A549 (cell line): ENCODE measurements at regions not wholly inside any gene's neighbourhood (a gene's known extent, or its start where the extent isn't known, plus 50 kb on each side); places are given as distances from the start of the nearest gene placed in this dataset.

Experiments used
- ATAC-seq, 2 experiments: fragments of 200-7000 bp in 1 of 2; fragments of >200 bp in 1 of 2; cut with Nextera tagmentation in 1 of 2; cut with Tn5 transposase in 1 of 2; 3 replicates each; pipeline versions ENCODE4 v1.8.0 to v1.9.1; 2018 to 2020; ENCODE audit warnings: mild to moderate bottlenecking in 1 of 2, moderate library complexity in 1 of 2
- CTCF ChIA-PET: fragments of 300-600 bp; sonication (Branson Sonifier 250); formaldehyde crosslinking; extraction: SDS; loops from one replicate; lab custom pipeline; 2021; ENCODE audit warnings: antibody characterized with exemption, inconsistent platforms; lab: Yijun Ruan, JAX
- POLR2A ChIA-PET: fragments of 350-600 bp; formaldehyde crosslinking; extraction: SDS; loops from one replicate; lab custom pipeline; 2021; ENCODE audit warnings: antibody characterized with exemption, inconsistent platforms; lab: Yijun Ruan, JAX
- DNase-seq, 2 experiments: peaks; one replicate each; pipeline versions ENCODE4 v3.0.0 to v3.0.0-alpha.2; 2011 to 2016; ENCODE audit warnings: low read depth in 1 of 2, low spot score in 1 of 2
- FAIRE-seq: peaks from 2 replicates; lab custom pipeline; 2011; peaks lifted over from hg19 to GRCh38; lab: Jason Lieb, UNC
- H3K27ac ChIP-seq, 2 experiments: fragments of >200 bp; sonication (Bioruptor Twin); formaldehyde crosslinking; 3 replicates each; pipeline ENCODE4 v1.5.1; 2016 to 2017
- H3K4me1 ChIP-seq: fragments of >200 bp; sonication (Bioruptor Twin); formaldehyde crosslinking; 3 replicates; pipeline ENCODE4 v1.6.1; 2016
- H3K4me2 ChIP-seq: fragments of >200 bp; sonication (Bioruptor Twin); formaldehyde crosslinking; 3 replicates; pipeline ENCODE4 v1.6.1; 2016
- H3K4me3 ChIP-seq: fragments of >200 bp; sonication (Bioruptor Twin); formaldehyde crosslinking; 3 replicates; pipeline ENCODE4 v1.5.1; 2016
- H3K9me3 ChIP-seq: fragments of >200 bp; sonication (Bioruptor Twin); formaldehyde crosslinking; 3 replicates; pipeline ENCODE4 v1.6.1; 2016
- CBX2 ChIP-seq: fragments of 200-600 bp; sonication (generic); IDR thresholded peaks from 2 replicates; pipeline ENCODE4 v1.6.1; 2016; ENCODE audit warnings: low read depth, mild to moderate bottlenecking, borderline replicate concordance
- EHF ChIP-seq: fragments of 250-450 bp; sonication (Bioruptor Pico); IDR thresholded peaks from 2 replicates; pipeline ENCODE4 v1.5.0; 2020; ENCODE audit warnings: mild to moderate bottlenecking
- EHMT2 ChIP-seq: fragments of 200-600 bp; sonication (generic); IDR thresholded peaks from 2 replicates; pipeline ENCODE4 v1.6.1; 2016; ENCODE audit warnings: antibody characterized with exemption, low read depth, mild to moderate bottlenecking, moderate library complexity
- FOSL2 ChIP-seq, 2 experiments: fragments of 450-650 bp in 1 of 2; fragments of >200 bp in 1 of 2; sonication (Bioruptor Twin) in 1 of 2; formaldehyde crosslinking; IDR thresholded peaks; 2 replicates each; pipeline versions ENCODE4 v1.5.0 to v1.6.1; 2016 to 2020; ENCODE audit warnings: mild to moderate bottlenecking in 1 of 2, moderate library complexity in 1 of 2
- HEYL ChIP-seq: fragments of 250-450 bp; sonication (Bioruptor Pico); IDR thresholded peaks from 2 replicates; pipeline ENCODE4 v1.8.0; 2021; ENCODE audit warnings: mild to moderate bottlenecking, moderate library complexity
- HOXB13 ChIP-seq: fragments of 250-450 bp; sonication (Bioruptor Pico); IDR thresholded peaks from 2 replicates; pipeline ENCODE4 v1.5.0; 2020; ENCODE audit warnings: low read depth, mild to moderate bottlenecking, moderate library complexity
- JUNB ChIP-seq: fragments of >200 bp; sonication (Bioruptor Twin); formaldehyde crosslinking; IDR thresholded peaks from 2 replicates; pipeline ENCODE4 v1.6.1; 2016
- KDM5A ChIP-seq: fragments of 200-600 bp; sonication (generic); IDR thresholded peaks from 2 replicates; pipeline ENCODE4 v1.6.1; 2016; ENCODE audit warnings: antibody characterized with exemption, mild to moderate bottlenecking
- MYC ChIP-seq: IDR thresholded peaks from 2 replicates; pipeline ENCODE4 v1.6.1; 2012; ENCODE audit warnings: mild to moderate bottlenecking, inconsistent platforms, low read length, improper control_type of control experiment, borderline replicate concordance
- NPAS2 ChIP-seq: fragments of 250-450 bp; sonication (Bioruptor Pico); IDR thresholded peaks from 2 replicates; pipeline ENCODE4 v1.8.0; 2022; ENCODE audit warnings: mild to moderate bottlenecking, moderate library complexity, borderline replicate concordance
- NR3C1 ChIP-seq: fragments of >200 bp; sonication (Bioruptor Twin); formaldehyde crosslinking; IDR thresholded peaks from 3 replicates; pipeline ENCODE4 v1.6.1; 2017
- PHF8 ChIP-seq: fragments of 200-600 bp; sonication (generic); IDR thresholded peaks from 2 replicates; pipeline ENCODE4 v1.6.1; 2016; ENCODE audit warnings: low read depth, mild to moderate bottlenecking, antibody characterized with exemption, moderate library complexity, borderline replicate concordance
- RAD21 ChIP-seq, 2 experiments: fragments of >200 bp in 1 of 2; sonication (Bioruptor Twin) in 1 of 2; formaldehyde crosslinking in 1 of 2; IDR thresholded peaks in 1 of 2; conservative IDR thresholded peaks in 1 of 2; 2 replicates in 1 of 2; 3 replicates in 1 of 2; pipeline ENCODE4 v1.6.1; 2012 to 2018; ENCODE audit warnings: inconsistent platforms in 1 of 2
- RCOR1 ChIP-seq: fragments of 150-350 bp; IDR thresholded peaks from 2 replicates; pipeline ENCODE4 v1.6.1; 2014; ENCODE audit warnings: antibody characterized with exemption, low read length, low read depth
- RFX5 ChIP-seq: fragments of 450-650 bp; IDR thresholded peaks from 2 replicates; pipeline ENCODE4 v1.7.1; 2014; ENCODE audit warnings: antibody characterized with exemption, mild to moderate bottlenecking, moderate library complexity
- RNF2 ChIP-seq: fragments of 200-600 bp; sonication (generic); IDR thresholded peaks from 2 replicates; pipeline ENCODE4 v1.6.1; 2016; ENCODE audit warnings: low read depth, mild to moderate bottlenecking, antibody characterized with exemption, moderate library complexity, borderline replicate concordance
- ZC3H11A ChIP-seq: fragments of 450-650 bp; IDR thresholded peaks from 2 replicates; pipeline ENCODE4 v1.6.1; 2014; ENCODE audit warnings: antibody characterized with exemption, mild to moderate bottlenecking
- ZFP36 ChIP-seq: fragments of 450-650 bp; IDR thresholded peaks from 2 replicates; pipeline ENCODE4 v1.6.1; 2014; ENCODE audit warnings: borderline replicate concordance; ENCODE audit not compliant: partially characterized antibody
- whole genome bisulfite sequencing: methylation state at CpG from one replicate; pipeline ENCODE4 v1.1.6; 2017; ENCODE audit errors: missing lambda C conversion rate; 5-methylcytosine and 5-hydroxymethylcytosine counted together
- TF ChIP-seq, protein P1 (sequence below): fragments of 250-450 bp; sonication (Bioruptor Pico); IDR thresholded peaks from 2 replicates; pipeline ENCODE4 v1.5.0; 2021; ENCODE audit warnings: mild to moderate bottlenecking, moderate library complexity, borderline replicate concordance
- TF ChIP-seq, protein P2 (sequence below): fragments of >200 bp; sonication (Bioruptor Twin); formaldehyde crosslinking; IDR thresholded peaks from 3 replicates; pipeline ENCODE4 v1.5.1; 2016
- TF ChIP-seq, protein P3 (sequence below): fragments of 250-450 bp; sonication (Bioruptor Pico); IDR thresholded peaks from 2 replicates; pipeline ENCODE4 v1.5.0; 2020; ENCODE audit warnings: low read depth, mild to moderate bottlenecking, moderate library complexity
- TF ChIP-seq, protein P4 (sequence below): fragments of 200-600 bp; sonication (generic); IDR thresholded peaks from 2 replicates; pipeline ENCODE4 v1.6.1; 2016; ENCODE audit warnings: antibody characterized with exemption, mild to moderate bottlenecking, moderate library complexity
- TF ChIP-seq, protein P5 (sequence below): fragments of >200 bp; sonication (Bioruptor Twin); formaldehyde crosslinking; IDR thresholded peaks from 3 replicates; pipeline ENCODE4 v1.6.1; 2016

DNA sequence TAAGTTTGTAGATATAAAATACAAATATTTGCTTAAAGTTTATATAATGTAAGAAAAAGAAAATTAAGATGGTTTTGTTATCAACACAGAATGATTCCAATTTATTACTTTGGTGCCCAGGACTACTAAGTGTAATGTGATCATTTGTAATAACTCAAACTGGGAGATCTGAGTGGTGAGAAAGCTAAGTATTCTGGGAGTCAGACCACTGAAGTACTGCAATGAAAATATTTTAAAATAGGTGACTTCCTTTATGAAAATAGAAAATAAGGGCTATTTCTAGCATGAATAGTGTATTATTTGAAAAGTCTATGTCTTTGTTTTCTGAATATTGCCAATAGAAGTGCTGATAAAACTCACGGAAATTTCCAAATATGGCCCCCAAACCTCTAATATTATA lies 305.6 kb upstream of the MAN1A1 start:
- ATAC-seq (no peak), DNase-seq (no peak)
- 20% methylated on average over 1 of the region's 1 CpG for WGBS

DNA sequence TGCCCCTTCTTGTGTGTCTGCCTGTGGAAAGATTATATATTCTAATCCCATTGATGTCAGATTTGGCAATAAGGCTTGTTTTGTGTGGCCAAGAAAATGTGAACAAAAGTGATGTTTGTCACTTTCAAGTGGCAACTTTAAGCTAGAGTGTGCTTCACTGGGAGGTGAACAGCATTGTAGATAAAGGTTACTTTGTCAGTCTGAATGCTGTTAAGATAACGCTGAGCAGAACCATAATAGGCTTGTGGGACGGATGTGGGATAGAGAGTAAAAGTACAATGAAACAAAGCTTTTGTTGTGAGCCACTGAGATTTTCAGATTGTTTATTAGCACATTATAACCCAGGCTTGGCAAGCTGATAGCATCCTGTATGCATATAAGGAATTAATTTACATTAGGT lies 303.8 kb upstream of the MAN1A1 start:
- no peak for TF ChIP-seq MYC
- TF ChIP-seq NR3C1, result no peak
- no peak for TF ChIP-seq EHF
- TF ChIP-seq PHF8, result no peak
- no peak for TF ChIP-seq NPAS2 (CRISPR knock-in tag)
- TF ChIP-seq, protein P1, sequence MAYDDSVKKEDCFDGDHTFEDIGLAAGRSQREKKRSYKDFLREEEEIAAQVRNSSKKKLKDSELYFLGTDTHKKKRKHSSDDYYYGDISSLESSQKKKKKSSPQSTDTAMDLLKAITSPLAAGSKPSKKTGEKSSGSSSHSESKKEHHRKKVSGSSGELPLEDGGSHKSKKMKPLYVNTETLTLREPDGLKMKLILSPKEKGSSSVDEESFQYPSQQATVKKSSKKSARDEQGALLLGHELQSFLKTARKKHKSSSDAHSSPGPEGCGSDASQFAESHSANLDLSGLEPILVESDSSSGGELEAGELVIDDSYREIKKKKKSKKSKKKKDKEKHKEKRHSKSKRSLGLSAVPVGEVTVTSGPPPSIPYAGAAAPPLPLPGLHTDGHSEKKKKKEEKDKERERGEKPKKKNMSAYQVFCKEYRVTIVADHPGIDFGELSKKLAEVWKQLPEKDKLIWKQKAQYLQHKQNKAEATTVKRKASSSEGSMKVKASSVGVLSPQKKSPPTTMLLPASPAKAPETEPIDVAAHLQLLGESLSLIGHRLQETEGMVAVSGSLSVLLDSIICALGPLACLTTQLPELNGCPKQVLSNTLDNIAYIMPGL (CRISPR knock-in tag), result no peak
- TF ChIP-seq, all 56 proteins: peak for 0
- DNase-seq (no peak), FAIRE-seq (no peak), ATAC-seq (no peak)
- ChIA-PET POLR2A (no interaction called here), CTCF (no interaction called here)
- Histone ChIP-seq H3K9me3 (no peaks in the 10 kb centered on the region), H3K4me3 (no peak overlapping the region), H3K4me2 (no peak overlapping the region), H3K27ac (no peak overlapping the region), H3K4me1 (no peaks in the 10 kb centered on the region)
- 39% methylated on average over 2 of the region's 2 CpGs for WGBS

More for the DNA sequence above, 305.6 kb upstream of the MAN1A1 start:
- ChIA-PET CTCF (no interaction called here), POLR2A (no interaction called here)
- Histone ChIP-seq H3K4me3 (no peak overlapping the region), H3K4me1 (no peaks in the 10 kb centered on the region), H3K4me2 (no peak overlapping the region), H3K27ac (no peak overlapping the region), H3K9me3 (no peaks in the 10 kb centered on the region)
- TF ChIP-seq KDM5A, result no peak
- TF ChIP-seq, protein P2, sequence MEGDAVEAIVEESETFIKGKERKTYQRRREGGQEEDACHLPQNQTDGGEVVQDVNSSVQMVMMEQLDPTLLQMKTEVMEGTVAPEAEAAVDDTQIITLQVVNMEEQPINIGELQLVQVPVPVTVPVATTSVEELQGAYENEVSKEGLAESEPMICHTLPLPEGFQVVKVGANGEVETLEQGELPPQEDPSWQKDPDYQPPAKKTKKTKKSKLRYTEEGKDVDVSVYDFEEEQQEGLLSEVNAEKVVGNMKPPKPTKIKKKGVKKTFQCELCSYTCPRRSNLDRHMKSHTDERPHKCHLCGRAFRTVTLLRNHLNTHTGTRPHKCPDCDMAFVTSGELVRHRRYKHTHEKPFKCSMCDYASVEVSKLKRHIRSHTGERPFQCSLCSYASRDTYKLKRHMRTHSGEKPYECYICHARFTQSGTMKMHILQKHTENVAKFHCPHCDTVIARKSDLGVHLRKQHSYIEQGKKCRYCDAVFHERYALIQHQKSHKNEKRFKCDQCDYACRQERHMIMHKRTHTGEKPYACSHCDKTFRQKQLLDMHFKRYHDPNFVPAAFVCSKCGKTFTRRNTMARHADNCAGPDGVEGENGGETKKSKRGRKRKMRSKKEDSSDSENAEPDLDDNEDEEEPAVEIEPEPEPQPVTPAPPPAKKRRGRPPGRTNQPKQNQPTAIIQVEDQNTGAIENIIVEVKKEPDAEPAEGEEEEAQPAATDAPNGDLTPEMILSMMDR, result no peak
- TF ChIP-seq, protein P3, sequence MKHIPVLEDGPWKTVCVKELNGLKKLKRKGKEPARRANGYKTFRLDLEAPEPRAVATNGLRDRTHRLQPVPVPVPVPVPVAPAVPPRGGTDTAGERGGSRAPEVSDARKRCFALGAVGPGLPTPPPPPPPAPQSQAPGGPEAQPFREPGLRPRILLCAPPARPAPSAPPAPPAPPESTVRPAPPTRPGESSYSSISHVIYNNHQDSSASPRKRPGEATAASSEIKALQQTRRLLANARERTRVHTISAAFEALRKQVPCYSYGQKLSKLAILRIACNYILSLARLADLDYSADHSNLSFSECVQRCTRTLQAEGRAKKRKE (CRISPR knock-in tag), result no peak
- no peak for TF ChIP-seq ZFP36
- no peak for TF ChIP-seq MYC
- no peak for TF ChIP-seq RCOR1
- TF ChIP-seq HEYL (CRISPR knock-in tag), result no peak
- TF ChIP-seq RAD21 (conservative IDR thresholded peaks at IDR 0.05 in 1 of 2, IDR thresholded peaks at IDR 0.05 in 1 of 2), result no peak
- TF ChIP-seq FOSL2 (IDR thresholded peaks at IDR 0.05), result no peak
- no peak for TF ChIP-seq FOSL2 (CRISPR knock-in tag; IDR thresholded peaks at IDR 0.05)
- TF ChIP-seq NPAS2 (CRISPR knock-in tag), result no peak
- no peak for TF ChIP-seq RNF2
- no peak for TF ChIP-seq JUNB
- FAIRE-seq, result no peak

DNA sequence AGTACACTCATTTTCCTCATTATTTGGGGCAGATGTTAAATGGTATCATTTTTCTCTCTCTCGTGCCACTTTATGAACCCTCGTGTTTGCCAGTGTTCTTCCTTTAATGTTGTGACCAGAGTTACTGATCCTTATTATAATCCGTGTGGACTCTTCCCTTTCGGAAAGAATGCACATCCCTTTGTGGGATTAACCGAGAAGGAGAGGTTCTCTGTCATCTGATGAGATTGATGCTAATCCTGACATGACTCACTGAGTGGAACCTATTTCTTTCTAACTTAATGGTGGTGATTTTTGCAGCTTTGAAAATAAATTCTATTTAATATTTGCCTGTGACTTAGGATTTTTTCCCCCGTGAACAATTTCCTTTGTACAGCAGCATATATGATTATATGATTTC lies 300.0 kb upstream of the MAN1A1 start:
- no peak for FAIRE-seq
- CTCF ChIA-PET, result no interaction called here
- WGBS, result 9% methylated on average over 6 of the region's 6 CpGs
- TF ChIP-seq HOXB13 (CRISPR knock-in tag) (no peak), MYC (no peak), CBX2 (no peak), EHF (no peak), RFX5 (no peak), ZC3H11A (no peak), EHMT2 (no peak), NPAS2 (CRISPR knock-in tag) (no peak), FOSL2 (IDR thresholded peaks at IDR 0.05) (no peak), FOSL2 (CRISPR knock-in tag; IDR thresholded peaks at IDR 0.05) (no peak), PHF8 (no peak)
- TF ChIP-seq, protein P4, sequence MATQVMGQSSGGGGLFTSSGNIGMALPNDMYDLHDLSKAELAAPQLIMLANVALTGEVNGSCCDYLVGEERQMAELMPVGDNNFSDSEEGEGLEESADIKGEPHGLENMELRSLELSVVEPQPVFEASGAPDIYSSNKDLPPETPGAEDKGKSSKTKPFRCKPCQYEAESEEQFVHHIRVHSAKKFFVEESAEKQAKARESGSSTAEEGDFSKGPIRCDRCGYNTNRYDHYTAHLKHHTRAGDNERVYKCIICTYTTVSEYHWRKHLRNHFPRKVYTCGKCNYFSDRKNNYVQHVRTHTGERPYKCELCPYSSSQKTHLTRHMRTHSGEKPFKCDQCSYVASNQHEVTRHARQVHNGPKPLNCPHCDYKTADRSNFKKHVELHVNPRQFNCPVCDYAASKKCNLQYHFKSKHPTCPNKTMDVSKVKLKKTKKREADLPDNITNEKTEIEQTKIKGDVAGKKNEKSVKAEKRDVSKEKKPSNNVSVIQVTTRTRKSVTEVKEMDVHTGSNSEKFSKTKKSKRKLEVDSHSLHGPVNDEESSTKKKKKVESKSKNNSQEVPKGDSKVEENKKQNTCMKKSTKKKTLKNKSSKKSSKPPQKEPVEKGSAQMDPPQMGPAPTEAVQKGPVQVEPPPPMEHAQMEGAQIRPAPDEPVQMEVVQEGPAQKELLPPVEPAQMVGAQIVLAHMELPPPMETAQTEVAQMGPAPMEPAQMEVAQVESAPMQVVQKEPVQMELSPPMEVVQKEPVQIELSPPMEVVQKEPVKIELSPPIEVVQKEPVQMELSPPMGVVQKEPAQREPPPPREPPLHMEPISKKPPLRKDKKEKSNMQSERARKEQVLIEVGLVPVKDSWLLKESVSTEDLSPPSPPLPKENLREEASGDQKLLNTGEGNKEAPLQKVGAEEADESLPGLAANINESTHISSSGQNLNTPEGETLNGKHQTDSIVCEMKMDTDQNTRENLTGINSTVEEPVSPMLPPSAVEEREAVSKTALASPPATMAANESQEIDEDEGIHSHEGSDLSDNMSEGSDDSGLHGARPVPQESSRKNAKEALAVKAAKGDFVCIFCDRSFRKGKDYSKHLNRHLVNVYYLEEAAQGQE, result no peak
- TF ChIP-seq, protein P5, sequence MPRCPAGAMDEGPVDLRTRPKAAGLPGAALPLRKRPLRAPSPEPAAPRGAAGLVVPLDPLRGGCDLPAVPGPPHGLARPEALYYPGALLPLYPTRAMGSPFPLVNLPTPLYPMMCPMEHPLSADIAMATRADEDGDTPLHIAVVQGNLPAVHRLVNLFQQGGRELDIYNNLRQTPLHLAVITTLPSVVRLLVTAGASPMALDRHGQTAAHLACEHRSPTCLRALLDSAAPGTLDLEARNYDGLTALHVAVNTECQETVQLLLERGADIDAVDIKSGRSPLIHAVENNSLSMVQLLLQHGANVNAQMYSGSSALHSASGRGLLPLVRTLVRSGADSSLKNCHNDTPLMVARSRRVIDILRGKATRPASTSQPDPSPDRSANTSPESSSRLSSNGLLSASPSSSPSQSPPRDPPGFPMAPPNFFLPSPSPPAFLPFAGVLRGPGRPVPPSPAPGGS, result no peak

More for the DNA sequence above, 300.0 kb upstream of the MAN1A1 start:
- no peak for ATAC-seq
- Histone ChIP-seq H3K27ac (no peak overlapping the region), H3K4me3 (no peak overlapping the region), H3K4me2 (no peak overlapping the region), H3K4me1 (no peaks in the 10 kb centered on the region), H3K9me3 (no peaks in the 10 kb centered on the region)
- POLR2A ChIA-PET, result no interaction called here
- no peak for DNase-seq
